Heart left ventricle (tissue), 13 donors: ENCODE measurements at regions not wholly inside any gene's neighbourhood (a gene's known extent, or its start where the extent isn't known, plus 50 kb on each side); places are given as distances from the start of the nearest gene placed in this dataset.

ENCODE experiments used
- CTCF ChIP-seq, 12 donors: fragments of 200-600 bp; sonication (generic) in 4 of 12; IDR thresholded peaks; one replicate each; pipeline versions ENCODE4 v1.5.0 to v1.8.0; 2018 to 2022; ENCODE audit warnings: antibody characterized with exemption in 12 of 12, mild to moderate bottlenecking in 5 of 12
- POLR2A ChIP-seq, 2 donors: fragments of 450-650 bp; IDR thresholded peaks; one replicate each; pipeline ENCODE4 v1.6.1; 2017; ENCODE audit warnings: antibody characterized with exemption in 2 of 2, mild to moderate bottlenecking in 2 of 2, moderate library complexity in 2 of 2
- donor health status: ischemic (EF 13 %, LVEDD 7.1; RV severe dilation, severe dysfunction).
- donor health status: DM: no; HTN: yes; CAD: no.
- donor health status: DM: no; HTN: no; CAD: no.
- donor health status: ischemic (EF 25% LVEDD 6.9; RV normal size, moderate dysfunction).
- donor health status: ischemic (EF 25% LVEDD 5.7; RV mildly dilated, moderate dysfunction).
- donor health status: ischemic (EF 35%, LVEDD 5.7; RV mildly dilated, moderate dysfunction).
- donor health status: nonischemic (EF 11% LVEDD 7.7; RV severe dilation, severe dysfunction).
- donor health status: DM: yes; HTN: yes; CAD: no.
- donor health status: PGD.
- donor health status: ischemic (EF 29% LVEDD 5.4; RV normal size, mild dysfunction).
- donor health status: nonischemic (EF 23%, LVEDD 6.1; RV moderate dilation, normal function).

- TF ChIP-seq CTCF (IDR thresholded peaks at IDR 0.05): no peak
- TF ChIP-seq POLR2A (IDR thresholded peaks at IDR 0.05): no peak
Observed at GRCh38 chr3:64856977-64857516, 169.2 kb upstream of the ADAMTS9 start.
